SH-SY5Y (cell line): ENCODE measurements at regions not wholly inside any gene's neighbourhood (a gene's known extent, or its start where the extent isn't known, plus 50 kb on each side); places are given as distances from the start of the nearest gene placed in this dataset.

Experiments
- GATA2 ChIP-seq: IDR thresholded peaks from 2 replicates; pipeline ENCODE4 v1.6.1; 2011; ENCODE audit warnings: mild to moderate bottlenecking, low read depth, low read length
- GATA3 ChIP-seq: IDR thresholded peaks from 2 replicates; pipeline ENCODE4 v1.6.1; 2011; ENCODE audit warnings: low read depth, mild to moderate bottlenecking, low read length, moderate library complexity

DNA sequence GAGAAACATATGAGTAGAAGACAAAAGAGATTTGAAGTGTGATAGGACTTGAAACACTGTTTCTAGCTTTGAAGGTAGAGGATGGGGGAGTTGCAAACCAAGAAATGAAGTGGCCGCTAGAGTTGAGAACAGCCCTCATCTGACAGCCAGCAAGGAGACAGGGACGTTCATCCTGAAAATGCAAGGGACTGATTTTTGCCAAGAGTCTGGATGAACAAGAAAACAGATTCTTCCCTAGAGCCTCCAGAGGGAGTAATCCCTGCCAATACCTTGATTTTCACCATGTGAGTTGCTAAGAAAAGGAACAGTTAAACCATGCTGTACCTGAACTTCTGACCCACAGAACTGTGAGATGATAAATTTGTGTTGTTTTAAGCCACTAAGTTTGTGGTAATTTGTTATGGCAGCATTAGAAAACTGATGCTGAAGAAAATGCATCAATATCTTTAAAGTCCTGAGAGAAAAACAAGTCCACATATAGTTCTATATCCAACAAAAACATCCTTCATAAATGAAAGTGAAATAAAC, 154.0 kb upstream of the ADAMTSL1 start:
- TF ChIP-seq GATA3 (no peak), GATA2 (no peak)
